LoVo (cell line): ENCODE measurements at regions not wholly inside any gene's neighbourhood (a gene's known extent, or its start where the extent isn't known, plus 50 kb on each side); places are given as distances from the start of the nearest gene placed in this dataset.
"Not testable (repeated sequence)": the region's sequence is repeated elsewhere in the genome, so short reads cannot be mapped to it uniquely, and the experiment has no call there.

Experiments used
- DNase-seq: peaks from one replicate; pipeline ENCODE4 v3.0.0-alpha.2; 2016; ENCODE audit warnings: low spot score

- DNase-seq: no peak
These were observed 1355.2 kb downstream of the CDH8 start for GRCh38 chr16:60681043-60681442.

DNA sequence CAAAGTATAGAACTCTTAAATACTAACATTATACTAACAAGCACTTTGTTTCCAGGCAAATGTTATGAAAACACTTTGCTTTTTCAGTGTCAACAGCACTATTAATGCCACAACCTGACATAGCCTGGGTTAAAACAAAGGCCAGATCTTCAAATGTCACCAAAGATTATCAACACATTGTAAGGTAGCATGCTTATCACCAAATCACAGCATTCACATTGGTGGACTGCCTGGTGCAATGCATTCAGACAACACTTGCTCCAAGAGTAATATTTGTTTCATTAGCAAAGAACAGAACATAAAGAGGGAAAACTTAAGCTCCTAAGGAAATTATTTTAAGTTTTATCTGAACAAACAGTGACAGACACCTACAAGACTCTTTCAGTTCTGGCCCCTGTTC lies 1361.2 kb downstream of the CDH8 start:
- no peak for DNase-seq

DNA sequence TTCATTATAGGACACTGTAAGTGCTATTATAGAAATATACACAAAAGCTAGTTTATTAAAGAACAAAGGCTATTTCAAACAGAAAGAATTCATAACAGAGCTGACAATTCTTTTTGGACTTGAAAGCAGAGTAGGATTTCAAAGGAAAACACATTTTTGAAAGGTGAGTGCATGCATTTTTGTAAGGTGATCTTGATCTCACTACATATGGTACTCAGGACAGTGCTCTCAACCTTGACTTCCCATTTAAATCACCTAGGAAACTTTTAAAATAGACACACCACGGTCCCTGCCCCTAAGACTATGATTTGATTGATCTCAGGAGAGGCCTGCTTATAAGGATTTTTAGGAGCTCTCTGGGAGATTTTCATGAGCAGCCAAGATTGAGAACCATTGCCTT lies 1362.0 kb downstream of the CDH8 start:
- no peak for DNase-seq

- no peak for DNase-seq
These were observed 1380.6 kb downstream of the CDH8 start for GRCh38 chr16:60655514-60656153.

DNA sequence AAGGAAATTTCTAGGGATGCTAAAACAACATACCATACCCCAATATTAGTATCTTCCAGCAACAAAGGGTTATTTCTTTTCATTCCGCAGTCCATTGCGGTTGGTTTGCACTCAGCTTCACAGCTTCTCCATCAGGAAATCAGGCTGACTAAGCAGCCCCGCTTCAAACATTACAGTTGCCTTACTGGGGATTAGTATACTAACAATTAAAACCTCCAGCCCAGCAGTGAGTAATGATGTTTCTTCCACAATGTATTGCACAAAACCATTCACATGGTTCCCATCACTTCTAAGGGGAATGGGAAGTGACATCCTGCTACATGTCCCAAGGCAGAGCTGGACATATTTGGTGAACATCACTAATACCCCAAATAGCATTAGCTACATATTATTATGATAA lies 1384.9 kb downstream of the CDH8 start:
- DNase-seq: no peak

DNA sequence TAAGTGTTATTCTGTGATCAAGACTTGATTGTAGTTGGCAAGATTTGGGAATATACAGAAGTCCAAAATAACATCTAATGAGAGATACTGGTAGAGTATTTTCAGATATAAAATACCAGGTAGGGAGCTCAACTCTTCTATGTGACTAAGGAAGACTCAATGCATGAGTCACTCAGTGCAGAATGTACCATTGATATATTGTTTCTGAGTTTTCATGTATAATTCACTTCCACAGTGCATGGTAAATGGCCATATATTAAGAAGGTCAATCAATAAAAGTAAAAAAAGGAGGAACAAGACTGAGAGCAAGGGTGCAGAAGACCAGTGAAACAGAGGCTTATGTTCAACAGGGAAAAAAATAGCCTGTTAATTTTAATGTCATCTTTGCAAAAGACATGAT lies 1387.9 kb downstream of the CDH8 start:
- no peak for DNase-seq

GRCh38 chr16:60647388-60647787 lies 1388.8 kb downstream of the CDH8 start:
- DNase-seq: not testable (repeated sequence)

DNA sequence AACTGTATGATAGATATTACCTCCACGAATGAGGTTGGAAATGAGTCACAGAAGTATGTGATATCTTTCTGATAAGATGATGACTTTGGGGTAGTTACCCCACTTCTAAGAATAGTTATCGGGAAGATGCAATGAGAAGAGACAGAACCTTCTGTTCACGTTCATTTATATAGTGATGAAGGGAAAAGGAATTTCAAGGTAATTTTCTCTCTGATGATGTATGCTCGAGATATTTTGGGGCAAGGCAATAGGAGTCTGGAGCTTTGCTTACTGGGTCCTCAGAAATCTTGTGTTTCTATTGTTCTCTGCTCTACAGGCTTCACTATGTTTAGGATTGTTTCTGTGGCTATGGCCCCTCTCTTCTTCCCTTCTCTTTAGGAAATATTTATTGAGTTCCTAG lies 1389.6 kb downstream of the CDH8 start:
- no peak for DNase-seq

DNA sequence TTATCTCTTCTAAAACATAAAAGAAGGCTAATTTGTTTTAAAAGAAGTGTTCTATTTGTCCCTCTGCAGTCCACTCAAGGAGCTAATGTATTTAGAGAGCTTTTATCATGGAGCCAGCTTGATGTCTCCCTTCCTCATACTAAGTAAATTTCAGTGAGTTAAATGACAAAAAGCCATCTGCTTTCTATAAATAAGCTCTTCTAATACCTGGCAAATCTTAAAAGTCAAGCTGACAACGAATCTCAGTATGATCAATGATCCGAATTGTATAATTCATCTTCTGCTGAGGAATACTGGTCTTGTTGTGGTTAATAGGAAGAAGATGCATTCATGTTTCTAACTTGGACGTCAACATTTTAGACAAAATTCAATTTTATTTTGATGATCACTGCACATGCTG lies 1390.7 kb downstream of the CDH8 start:
- DNase-seq: no peak

- DNase-seq: no peak
These were observed 1393.3 kb downstream of the CDH8 start for GRCh38 chr16:60642956-60643355.

DNA sequence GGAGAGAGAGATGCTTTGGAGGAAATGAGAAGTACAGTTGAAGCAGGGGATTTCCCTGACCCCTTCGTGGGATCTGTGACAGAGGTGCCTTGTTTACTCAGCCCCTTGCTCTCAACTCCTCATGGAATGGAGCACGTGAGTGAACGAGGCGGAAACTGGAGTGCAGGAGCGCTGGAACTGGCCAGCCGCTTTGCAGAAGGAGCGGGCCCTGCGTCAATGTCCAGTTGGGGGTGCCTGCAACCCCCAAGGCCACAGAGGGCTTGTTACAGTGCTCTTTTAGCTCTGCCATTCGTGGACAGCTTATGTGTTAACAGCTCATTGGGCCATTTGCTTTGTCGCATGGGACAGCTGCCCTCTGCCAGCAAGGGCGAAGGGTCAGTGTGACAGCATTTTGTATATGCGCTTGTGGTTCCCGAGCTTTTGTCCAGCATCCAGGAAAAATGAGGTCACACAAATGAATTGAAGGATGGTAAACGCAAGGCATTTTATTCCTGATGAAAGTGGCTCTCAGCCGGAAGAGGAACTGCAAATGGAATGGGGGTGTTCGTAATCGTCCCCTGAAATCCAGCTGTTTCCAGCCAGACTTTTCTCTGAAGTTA lies 1395.1 kb downstream of the CDH8 start:
- no peak for DNase-seq

GRCh38 chr16:60640038-60640437 lies 1396.2 kb downstream of the CDH8 start:
- no peak for DNase-seq

DNA sequence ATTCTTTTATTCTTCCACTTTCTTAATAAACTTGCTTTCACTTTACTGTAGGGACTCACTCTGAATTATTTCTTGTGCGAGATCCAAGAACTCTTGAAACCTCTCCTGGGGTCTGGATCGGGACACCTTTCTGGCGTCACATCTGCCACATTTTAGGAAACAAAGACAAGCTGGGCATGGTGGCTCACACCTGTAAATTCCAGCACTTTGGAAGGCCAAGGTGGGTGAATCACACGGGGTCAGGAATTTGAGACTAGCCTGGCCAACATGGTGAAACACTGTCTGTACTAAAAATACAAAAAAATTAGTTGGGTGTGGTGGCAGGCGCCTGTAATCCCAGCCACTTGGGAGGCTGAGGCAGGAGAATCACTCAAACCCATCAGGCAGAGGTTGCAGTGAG lies 1399.6 kb downstream of the CDH8 start:
- DNase-seq: not testable (repeated sequence)

DNA sequence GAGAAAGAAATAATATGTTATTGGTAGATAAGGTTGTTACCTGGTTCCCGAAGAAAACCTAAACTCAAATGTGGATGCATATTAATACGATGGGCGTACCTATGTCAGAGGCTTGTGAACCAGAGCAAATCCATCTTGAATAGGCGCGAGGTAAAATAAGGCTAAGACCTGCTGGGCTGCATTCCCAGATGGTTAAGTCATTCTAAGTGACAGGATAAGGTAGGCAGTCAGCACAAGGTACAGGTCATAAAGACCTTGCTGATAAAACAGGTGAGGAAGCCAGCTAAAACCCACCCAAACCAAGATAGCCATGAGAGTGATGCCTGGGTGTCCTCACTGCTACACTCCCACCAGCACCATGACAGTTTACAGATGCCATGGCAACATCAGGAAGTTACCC lies 1400.1 kb downstream of the CDH8 start:
- DNase-seq: no peak

GRCh38 chr16:60635548-60635947 lies 1400.7 kb downstream of the CDH8 start:
- no peak for DNase-seq

- no peak for DNase-seq
These were observed 1424.4 kb downstream of the CDH8 start for GRCh38 chr16:60611844-60612243.

- no peak for DNase-seq
These were observed 1427.3 kb downstream of the CDH8 start for GRCh38 chr16:60608971-60609370.

DNA sequence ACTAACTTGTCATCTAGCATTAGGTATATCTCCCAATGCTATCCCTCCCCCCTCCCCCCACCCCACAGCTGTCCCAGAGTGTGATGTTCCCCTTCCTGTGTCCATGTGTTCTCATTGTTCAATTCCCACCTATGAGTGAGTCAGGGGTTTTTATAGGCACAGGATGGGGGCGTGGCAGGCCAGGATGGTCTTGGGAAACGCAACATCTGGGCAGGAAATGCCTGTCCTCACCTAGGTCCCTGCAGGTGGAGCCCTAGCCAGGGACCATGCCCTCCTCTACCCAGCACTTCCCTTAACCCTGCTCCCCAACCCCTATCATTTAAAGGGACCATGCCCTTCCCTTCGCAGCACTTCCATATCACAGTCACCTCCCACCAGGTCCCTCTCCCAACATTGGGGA lies 1430.6 kb downstream of the CDH8 start:
- not testable (repeated sequence) for DNase-seq

GRCh38 chr16:60605176-60605575 lies 1431.1 kb downstream of the CDH8 start:
- no peak for DNase-seq

DNA sequence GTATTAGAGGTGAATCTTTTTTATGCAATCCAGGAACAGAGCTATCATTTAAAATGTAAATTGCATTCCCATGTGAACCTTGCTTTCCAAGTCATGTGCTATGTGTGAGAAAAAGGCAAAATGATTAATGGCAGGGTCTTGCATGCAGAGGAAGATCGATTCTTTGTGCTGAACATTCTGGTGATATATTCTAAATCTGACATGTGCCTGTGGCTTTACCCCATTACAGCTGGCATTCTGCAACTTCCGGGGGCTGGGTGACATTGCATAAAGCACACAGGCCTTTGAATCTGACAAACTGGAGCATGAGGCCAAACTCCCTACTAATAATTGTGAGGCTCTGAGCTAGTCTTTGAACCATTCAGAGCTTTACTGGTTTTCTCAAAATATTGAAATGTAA lies 1449.7 kb downstream of the CDH8 start:
- no peak for DNase-seq

GRCh38 chr16:60582528-60582927 lies 1453.7 kb downstream of the CDH8 start:
- no peak for DNase-seq

DNA sequence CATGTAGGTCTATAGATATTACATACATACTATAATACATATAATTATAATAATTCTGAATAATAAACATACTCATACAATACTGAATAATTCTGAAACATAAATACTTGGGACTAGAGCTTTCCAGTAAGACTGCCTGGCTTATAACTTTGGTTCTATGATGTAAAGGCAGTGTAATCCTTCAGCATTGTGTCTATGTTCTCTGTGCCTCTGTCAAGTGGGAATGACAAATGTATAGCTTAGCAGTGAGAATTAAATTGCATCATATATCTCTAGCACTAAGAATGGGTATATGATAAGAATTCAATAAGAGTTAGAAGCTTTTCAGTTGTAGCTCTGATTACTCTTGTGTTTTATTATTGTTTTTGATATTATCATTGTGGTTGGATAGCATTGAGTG lies 1469.3 kb downstream of the CDH8 start:
- DNase-seq: no peak

- DNase-seq: no peak
These were observed 1471.7 kb downstream of the CDH8 start for GRCh38 chr16:60564588-60564987.

DNA sequence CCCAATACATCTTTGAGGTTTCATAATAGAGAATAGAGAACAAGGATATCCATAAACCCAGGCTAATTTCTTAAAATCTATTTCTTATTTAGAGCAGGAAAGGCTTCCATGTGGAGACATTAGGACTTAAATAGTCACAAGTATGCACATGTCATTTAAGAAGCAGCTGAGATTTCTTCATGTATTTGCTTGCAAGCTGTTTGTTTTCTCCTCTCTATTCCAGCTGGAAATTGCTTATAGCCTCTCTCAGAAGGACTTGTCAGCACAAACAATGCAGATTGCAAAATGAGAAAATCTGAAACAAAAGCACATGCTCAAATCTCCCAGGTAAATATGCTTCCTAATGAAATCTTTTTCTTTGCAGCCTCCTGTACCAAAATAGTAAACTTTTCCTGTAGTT lies 1473.1 kb downstream of the CDH8 start:
- DNase-seq: no peak
